Karpas-422 (cell line): ENCODE measurements at regions not wholly inside any gene's neighbourhood (a gene's known extent, or its start where the extent isn't known, plus 50 kb on each side); places are given as distances from the start of the nearest gene placed in this dataset.

Experiments
- DNase-seq: peaks from one replicate; pipeline ENCODE4 v3.0.0-alpha.2; 2015
- H2AFZ ChIP-seq: fragments of 200-600 bp; sonication (generic); 2 replicates; pipeline ENCODE4 v1.6.1; 2014; ENCODE audit warnings: antibody characterized with exemption, low read length, mixed read lengths
- H3K27ac ChIP-seq: fragments of 200-600 bp; sonication (generic); 2 replicates; pipeline ENCODE4 v1.5.1; 2014; ENCODE audit warnings: mild to moderate bottlenecking, low read length, moderate library complexity
- H3K27me3 ChIP-seq: fragments of 200-600 bp; sonication (generic); 2 replicates; pipeline ENCODE4 v1.6.1; 2014; ENCODE audit warnings: low read length, mixed read lengths
- H3K36me3 ChIP-seq: fragments of 200-600 bp; sonication (generic); 2 replicates; pipeline ENCODE4 v1.6.1; 2014; ENCODE audit warnings: low read length, mixed read lengths; ENCODE audit not compliant: insufficient read depth
- H3K4me1 ChIP-seq: fragments of 200-600 bp; sonication (generic); 2 replicates; pipeline ENCODE4 v1.6.1; 2014; ENCODE audit warnings: mild to moderate bottlenecking, low read length, mixed read lengths
- H3K4me2 ChIP-seq: fragments of 200-600 bp; sonication (generic); 2 replicates; pipeline ENCODE4 v1.6.1; 2014; ENCODE audit warnings: low read length, low read depth, mild to moderate bottlenecking; ENCODE audit not compliant: poor library complexity, severe bottlenecking
- H3K4me3 ChIP-seq: fragments of 200-600 bp; sonication (generic); 2 replicates; pipeline ENCODE4 v1.5.1; 2014; ENCODE audit warnings: mild to moderate bottlenecking, antibody characterized with exemption, low read length, mixed read lengths
- H3K79me2 ChIP-seq: fragments of 200-600 bp; sonication (generic); 2 replicates; pipeline ENCODE4 v1.6.1; 2014; ENCODE audit warnings: mild to moderate bottlenecking, low read length, mixed read lengths
- H3K9ac ChIP-seq: fragments of 200-600 bp; sonication (generic); 2 replicates; pipeline ENCODE4 v1.6.0; 2014; ENCODE audit warnings: low read length
- H3K9me2 ChIP-seq: fragments of 200-600 bp; sonication (generic), shearing (Covaris generic); replicated peaks from 2 replicates; pipeline ENCODE4 v1.6.0; 2014; ENCODE audit warnings: mild to moderate bottlenecking, low read length, moderate library complexity; ENCODE audit not compliant: insufficient read depth
- H3K9me3 ChIP-seq: fragments of 300-700, 200-600 bp; sonication (generic); 2 replicates; pipeline ENCODE4 v1.6.1; 2014; ENCODE audit warnings: low read length, mixed read lengths
- H4K20me1 ChIP-seq: fragments of 200-600 bp; sonication (generic); 2 replicates; pipeline ENCODE4 v1.6.1; 2014; ENCODE audit warnings: mild to moderate bottlenecking, antibody characterized with exemption, low read length, low read depth; ENCODE audit not compliant: insufficient read depth

- Histone ChIP-seq H3K36me3 (no peaks in the 10 kb centered on the region), H3K79me2 (no peaks in the 10 kb centered on the region), H2AFZ (no peak overlapping the region), H3K9ac (no peak overlapping the region), H3K4me3 (no peak overlapping the region), H3K27ac (no peak overlapping the region), H3K27me3 (no peaks in the 10 kb centered on the region), H4K20me1 (no peaks in the 10 kb centered on the region), H3K4me1 (no peaks in the 10 kb centered on the region), H3K4me2 (no peak overlapping the region), H3K9me2 (no peaks in the 10 kb centered on the region), H3K9me3 (no peaks in the 10 kb centered on the region)
- no peak for DNase-seq
Observed at GRCh38 chrX:134115270-134115669, 121.7 kb upstream of the CCDC160 start.

DNA sequence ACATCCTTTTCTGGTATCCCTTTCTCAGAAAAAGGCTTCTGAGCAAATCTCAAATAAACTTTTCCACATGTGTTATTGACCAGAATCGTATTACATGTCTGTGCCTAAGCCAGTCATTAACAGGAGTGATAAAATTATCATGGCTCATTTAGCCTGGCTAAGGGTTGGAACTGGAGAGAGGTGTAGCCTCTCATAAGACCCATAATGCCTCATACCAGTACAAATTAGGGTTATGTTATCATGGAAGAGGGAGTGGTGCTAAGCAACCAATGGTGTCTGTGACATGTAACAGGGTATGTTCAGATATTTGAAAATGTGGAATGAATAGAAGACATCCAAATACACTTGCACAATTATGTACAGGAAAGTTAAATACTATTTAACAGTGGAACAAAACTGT, 99.6 kb upstream of the CCDC160 start:
- no peaks in the 10 kb centered on the region for H3K9me3 ChIP-seq
- no peaks in the 10 kb centered on the region for H4K20me1 ChIP-seq
- no peaks in the 10 kb centered on the region for H3K79me2 ChIP-seq
- no peaks in the 10 kb centered on the region for H3K36me3 ChIP-seq
- H3K9me2 ChIP-seq: no peaks in the 10 kb centered on the region
- no peaks in the 10 kb centered on the region for H3K27me3 ChIP-seq
- H3K4me1 ChIP-seq: no peaks in the 10 kb centered on the region
- H2AFZ ChIP-seq: no peak overlapping the region
- no peak overlapping the region for H3K27ac ChIP-seq
- no peak overlapping the region for H3K9ac ChIP-seq
- no peak for DNase-seq
- H3K4me3 ChIP-seq: no peak overlapping the region
- no peak overlapping the region for H3K4me2 ChIP-seq

DNA sequence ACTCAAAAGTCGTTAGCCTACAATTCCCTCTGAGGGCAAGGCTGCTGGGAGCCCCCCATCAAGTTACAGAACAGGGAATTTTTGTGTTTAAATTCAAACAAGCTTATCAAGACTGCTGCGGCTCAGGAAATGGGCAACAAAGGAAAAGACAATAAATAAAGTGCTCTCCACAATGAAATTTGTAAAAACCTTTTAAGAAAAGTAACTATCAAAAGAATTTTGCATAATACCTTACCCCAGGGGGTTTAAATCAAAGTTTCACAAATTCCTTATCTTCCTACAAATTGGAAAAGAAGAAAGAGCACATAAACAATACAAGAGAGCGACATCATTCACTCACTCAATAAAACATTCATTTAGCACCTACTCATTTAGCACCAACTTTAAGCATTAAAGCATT, 97.9 kb upstream of the CCDC160 start:
- no peak overlapping the region for H3K4me2 ChIP-seq
- no peaks in the 10 kb centered on the region for H3K79me2 ChIP-seq
- H3K9me3 ChIP-seq: no peaks in the 10 kb centered on the region
- no peaks in the 10 kb centered on the region for H3K4me1 ChIP-seq
- no peaks in the 10 kb centered on the region for H3K9me2 ChIP-seq
- H3K27ac ChIP-seq: no peak overlapping the region
- no peaks in the 10 kb centered on the region for H4K20me1 ChIP-seq
- no peak overlapping the region for H3K4me3 ChIP-seq
- no peaks in the 10 kb centered on the region for H3K27me3 ChIP-seq
- H3K36me3 ChIP-seq: no peaks in the 10 kb centered on the region
- H2AFZ ChIP-seq: no peak overlapping the region
- H3K9ac ChIP-seq: no peak overlapping the region
- DNase-seq: no peak

DNA sequence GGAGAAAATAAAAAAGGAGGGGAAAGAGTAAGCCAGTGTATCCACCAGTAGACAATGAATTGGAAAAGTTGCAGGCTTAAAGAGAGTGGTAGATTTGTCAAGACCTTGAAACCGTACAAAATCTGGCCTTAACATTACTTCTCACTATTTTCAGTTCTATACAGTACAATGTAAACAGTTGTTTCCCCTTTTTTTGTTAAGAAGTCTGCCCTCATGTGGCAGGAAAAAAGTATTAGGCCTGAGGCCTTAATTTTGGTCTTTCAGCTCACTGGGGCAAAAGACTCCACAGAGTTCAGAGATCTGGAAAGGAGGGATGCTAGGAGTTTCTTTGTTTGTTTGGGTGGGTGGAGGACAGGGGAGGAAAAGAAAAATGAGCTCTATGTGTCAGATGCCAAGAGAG, 92.8 kb upstream of the CCDC160 start:
- Histone ChIP-seq H3K4me1 (no peaks in the 10 kb centered on the region), H3K79me2 (no peaks in the 10 kb centered on the region), H3K4me3 (no peak overlapping the region), H3K27me3 (no peaks in the 10 kb centered on the region), H2AFZ (no peak overlapping the region), H3K27ac (no peak overlapping the region), H3K9me2 (no peaks in the 10 kb centered on the region), H3K4me2 (no peak overlapping the region), H3K36me3 (no peaks in the 10 kb centered on the region), H4K20me1 (no peaks in the 10 kb centered on the region), H3K9ac (no peak overlapping the region), H3K9me3 (no peaks in the 10 kb centered on the region)
- peak; percentile 71 for DNase-seq

DNA sequence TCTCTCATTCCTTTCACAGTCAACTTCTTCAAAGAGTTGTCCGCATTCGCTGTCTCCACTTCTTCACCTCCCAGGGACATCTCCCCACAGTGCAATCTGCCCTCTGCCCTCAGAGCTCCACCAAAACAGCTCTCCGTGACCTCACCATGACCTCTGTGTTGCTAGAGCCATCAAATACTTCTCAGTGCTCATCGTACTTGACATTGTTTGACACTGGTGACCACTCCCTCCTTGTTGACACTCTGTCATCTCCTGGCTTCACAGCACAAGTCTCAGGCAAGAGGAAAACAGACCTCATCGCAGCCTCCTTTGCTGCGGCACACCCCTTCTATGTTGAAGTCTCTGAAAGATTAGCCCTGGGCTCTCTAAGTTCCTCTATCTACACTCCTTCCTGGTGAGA, 90.5 kb upstream of the CCDC160 start:
- H3K9me3 ChIP-seq: no peaks in the 10 kb centered on the region
- DNase-seq: no peak
- no peaks in the 10 kb centered on the region for H4K20me1 ChIP-seq
- no peak overlapping the region for H3K9ac ChIP-seq
- H3K79me2 ChIP-seq: no peaks in the 10 kb centered on the region
- no peak overlapping the region for H3K4me3 ChIP-seq
- no peak overlapping the region for H2AFZ ChIP-seq
- H3K4me2 ChIP-seq: no peak overlapping the region
- no peaks in the 10 kb centered on the region for H3K27me3 ChIP-seq
- H3K9me2 ChIP-seq: no peaks in the 10 kb centered on the region
- H3K4me1 ChIP-seq: no peaks in the 10 kb centered on the region
- no peak overlapping the region for H3K27ac ChIP-seq
- H3K36me3 ChIP-seq: no peaks in the 10 kb centered on the region

DNA sequence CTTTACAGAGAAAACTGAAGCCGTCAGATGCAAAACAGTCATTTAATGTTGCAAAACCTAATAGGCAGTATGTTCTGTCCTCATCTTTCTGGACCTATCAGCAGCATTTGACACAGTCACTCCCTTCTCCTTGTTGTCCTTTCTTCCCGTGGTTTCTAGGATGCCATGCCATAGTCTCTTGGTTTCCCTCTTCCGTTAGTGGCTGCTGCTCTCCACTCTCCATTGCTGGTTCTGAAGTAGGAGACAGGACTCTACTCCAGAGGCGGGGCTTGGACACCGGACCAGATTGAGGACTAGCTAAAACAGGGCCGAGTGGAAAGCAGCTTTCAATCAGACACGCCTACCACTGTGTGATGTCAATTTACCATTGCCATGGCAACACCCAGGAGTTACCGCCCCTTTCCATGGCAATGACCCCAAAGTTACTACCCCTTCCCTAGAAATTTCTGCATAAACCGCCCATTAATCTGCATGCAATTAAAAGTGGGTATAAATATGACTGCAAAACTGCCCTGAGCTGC, 88.8 kb upstream of the CCDC160 start:
- H3K27me3 ChIP-seq: no peaks in the 10 kb centered on the region
- H3K4me3 ChIP-seq: no peak overlapping the region
- H2AFZ ChIP-seq: no peak overlapping the region
- no peaks in the 10 kb centered on the region for H3K9me3 ChIP-seq
- no peaks in the 10 kb centered on the region for H3K9me2 ChIP-seq
- H3K36me3 ChIP-seq: no peaks in the 10 kb centered on the region
- no peaks in the 10 kb centered on the region for H4K20me1 ChIP-seq
- H3K4me2 ChIP-seq: peak overlapping the region; percentile 23
- H3K4me1 ChIP-seq: no peaks in the 10 kb centered on the region
- H3K9ac ChIP-seq: no peak overlapping the region
- H3K79me2 ChIP-seq: no peaks in the 10 kb centered on the region
- no peak for DNase-seq
- no peak overlapping the region for H3K27ac ChIP-seq

DNA sequence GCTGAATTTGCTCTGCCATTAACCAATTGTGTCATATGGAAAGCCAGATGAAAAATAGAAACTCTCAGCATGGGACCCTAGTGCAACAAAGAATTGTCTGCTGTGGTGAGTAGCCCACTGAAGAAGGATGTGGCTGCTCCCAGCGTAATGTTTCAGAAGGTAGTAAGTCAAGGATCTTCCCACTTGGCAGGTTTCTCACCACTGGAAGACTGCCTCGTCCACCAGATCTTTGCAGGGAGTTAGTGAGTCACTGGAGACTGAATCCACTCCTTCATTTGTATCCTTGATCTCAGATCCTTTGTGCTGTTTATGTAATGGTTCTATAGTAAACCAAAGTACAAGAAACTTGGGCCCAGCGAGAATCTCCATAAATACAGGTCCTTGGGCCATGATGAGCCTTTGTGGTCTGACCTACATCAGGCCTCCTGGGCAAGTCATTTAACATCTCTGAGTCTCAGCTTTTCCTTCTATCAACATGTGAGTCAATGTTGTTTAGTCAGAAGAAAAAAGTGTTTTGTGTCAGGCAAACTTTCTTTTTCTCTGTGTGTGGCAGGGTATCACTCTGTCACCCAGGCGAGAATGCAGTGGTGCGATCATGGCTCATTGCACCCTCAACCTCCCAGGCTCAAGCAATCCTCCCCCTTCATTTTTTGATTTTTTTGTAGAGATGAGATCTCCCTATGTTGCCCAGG, 78.0 kb upstream of the CCDC160 start:
- no peak overlapping the region for H3K4me3 ChIP-seq
- H3K27ac ChIP-seq: no peak overlapping the region
- no peaks in the 10 kb centered on the region for H4K20me1 ChIP-seq
- no peaks in the 10 kb centered on the region for H3K27me3 ChIP-seq
- H3K79me2 ChIP-seq: no peaks in the 10 kb centered on the region
- peaks cover 26% of the 10 kb centered on the region for H3K4me1 ChIP-seq
- H3K9me2 ChIP-seq: no peaks in the 10 kb centered on the region
- no peak overlapping the region for H3K4me2 ChIP-seq
- H3K9me3 ChIP-seq: no peaks in the 10 kb centered on the region
- no peak overlapping the region for H2AFZ ChIP-seq
- no peaks in the 10 kb centered on the region for H3K36me3 ChIP-seq
- DNase-seq: no peak
- no peak overlapping the region for H3K9ac ChIP-seq

DNA sequence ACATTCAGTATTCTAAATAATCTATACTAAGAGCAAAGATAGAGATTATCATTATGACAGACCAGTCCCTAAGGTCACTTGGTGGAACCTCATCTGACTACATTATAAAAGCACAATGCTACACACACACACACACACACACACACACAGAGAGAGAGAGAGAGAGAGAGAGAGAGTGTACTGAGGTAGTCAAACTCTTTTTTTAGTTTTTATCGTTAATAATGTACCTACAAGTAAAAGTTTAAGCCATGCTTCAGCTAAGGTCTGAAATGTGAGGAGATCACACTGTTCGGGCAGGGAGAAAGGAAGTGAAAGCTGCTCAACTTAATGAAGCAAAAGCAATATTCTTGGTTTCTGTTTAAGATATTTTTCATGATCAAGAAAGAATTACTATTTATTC, 75.8 kb upstream of the CCDC160 start:
- H3K79me2 ChIP-seq: no peaks in the 10 kb centered on the region
- H4K20me1 ChIP-seq: no peaks in the 10 kb centered on the region
- H3K36me3 ChIP-seq: no peaks in the 10 kb centered on the region
- H3K4me2 ChIP-seq: peak overlapping the region; percentile 27
- peaks cover 26% of the 10 kb centered on the region for H3K4me1 ChIP-seq
- H3K4me3 ChIP-seq: peak overlapping the region; percentile 0; the same call in 1 of the 2 replicates
- no peaks in the 10 kb centered on the region for H3K27me3 ChIP-seq
- H3K9me3 ChIP-seq: no peaks in the 10 kb centered on the region
- DNase-seq: peak; percentile 52
- H2AFZ ChIP-seq: peak overlapping the region; percentile 42; the same call in 1 of the 2 replicates
- H3K9ac ChIP-seq: no peak overlapping the region
- H3K9me2 ChIP-seq: no peaks in the 10 kb centered on the region
- peak overlapping the region; percentile 55 for H3K27ac ChIP-seq
